T-helper 17 cell (primary cell): ENCODE measurements at regions not wholly inside any gene's neighbourhood (a gene's known extent, or its start where the extent isn't known, plus 50 kb on each side); places are given as distances from the start of the nearest gene placed in this dataset.

Experiments
- ATAC-seq: fragments of 150-1000 bp; cut with Tn5 transposase; 2 replicates; pipeline ENCODE4 v1.10.0; 2021; ENCODE audit warnings: mild to moderate bottlenecking, moderate library complexity
- DNase-seq, 3 donors: peaks; one replicate each; pipeline versions ENCODE4 v3.0.0 to v3.0.0-alpha.2; 2020 to 2021
- H3K9me3 ChIP-seq: one replicate; pipeline ENCODE4 v1.7.0; 2013; ENCODE audit warnings: low read length, mild to moderate bottlenecking; ENCODE audit not compliant: control insufficient read depth, poor library complexity, severe bottlenecking
- H3K27ac Mint-ChIP-seq: one replicate; pipeline ENCODE4 v1.8.0; 2022; ENCODE audit warnings: mild to moderate bottlenecking, moderate library complexity, mixed read lengths
- H3K27me3 Mint-ChIP-seq: one replicate; pipeline ENCODE4 v1.8.0; 2022; ENCODE audit warnings: mixed read lengths
- H3K36me3 Mint-ChIP-seq: one replicate; pipeline ENCODE4 v1.8.0; 2022; ENCODE audit warnings: low read depth, mixed read lengths
- H3K4me1 Mint-ChIP-seq: one replicate; pipeline ENCODE4 v1.8.0; 2022; ENCODE audit warnings: mild to moderate bottlenecking, mixed read lengths
- H3K4me3 Mint-ChIP-seq: one replicate; pipeline ENCODE4 v1.8.0; 2022; ENCODE audit warnings: mild to moderate bottlenecking, moderate library complexity, mixed read lengths

DNA sequence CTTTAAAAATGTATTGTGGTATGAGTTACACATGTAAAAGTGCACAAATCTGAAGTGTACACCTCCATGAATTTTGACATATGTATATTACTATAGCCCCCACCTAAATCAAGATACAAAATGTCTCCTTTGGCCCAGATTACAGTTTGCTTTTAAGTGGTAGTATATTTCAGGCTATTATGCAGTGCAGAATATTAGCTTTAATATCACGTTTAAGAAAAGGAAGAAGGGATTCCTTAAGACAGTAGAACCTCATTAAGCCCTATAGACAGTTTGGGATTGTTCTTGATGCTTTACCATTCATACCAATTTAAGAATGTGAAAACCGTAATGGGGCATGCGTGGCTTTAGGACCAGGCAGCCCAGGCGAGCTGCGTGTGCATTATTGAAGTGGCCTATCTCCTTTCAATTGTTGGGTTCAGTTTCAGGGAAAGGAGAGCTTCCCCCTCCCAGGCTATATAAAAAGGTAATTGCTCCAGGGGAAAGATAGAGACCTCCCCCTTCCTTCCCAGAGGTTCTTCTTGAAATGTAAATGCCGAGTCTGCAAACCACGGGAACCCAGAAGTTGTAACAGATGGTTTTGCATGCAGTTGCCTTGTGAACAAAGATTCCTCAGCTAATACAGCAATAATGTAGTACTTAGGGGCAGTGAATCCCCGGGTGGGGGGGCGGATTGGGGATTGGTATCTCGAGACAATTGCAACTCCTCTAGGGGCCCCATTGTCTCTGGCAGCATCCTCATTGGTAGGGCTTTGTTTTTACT lies 106.1 kb downstream of the UCHL1 start:
- no peaks in the 10 kb centered on the region for H3K36me3 Mint-ChIP-seq
- ATAC-seq: no peak
- H3K27ac Mint-ChIP-seq: no peak overlapping the region
- H3K4me3 Mint-ChIP-seq: no peak overlapping the region
- peaks cover 57% of the 10 kb centered on the region for H3K27me3 Mint-ChIP-seq
- DNase-seq: no peak
- H3K9me3 ChIP-seq: no peaks in the 10 kb centered on the region
- H3K4me1 Mint-ChIP-seq: peaks cover 3% of the 10 kb centered on the region

GRCh38 chr4:41363384-41363981 lies 106.8 kb downstream of the UCHL1 start:
- Mint-ChIP-seq H3K36me3 (no peaks in the 10 kb centered on the region), H3K4me1 (peaks cover 3% of the 10 kb centered on the region), H3K27me3 (peaks cover 55% of the 10 kb centered on the region), H3K4me3 (no peak overlapping the region), H3K27ac (no peak overlapping the region)
- H3K9me3 ChIP-seq: no peaks in the 10 kb centered on the region
- DNase-seq: no peak
- ATAC-seq: no peak

DNA sequence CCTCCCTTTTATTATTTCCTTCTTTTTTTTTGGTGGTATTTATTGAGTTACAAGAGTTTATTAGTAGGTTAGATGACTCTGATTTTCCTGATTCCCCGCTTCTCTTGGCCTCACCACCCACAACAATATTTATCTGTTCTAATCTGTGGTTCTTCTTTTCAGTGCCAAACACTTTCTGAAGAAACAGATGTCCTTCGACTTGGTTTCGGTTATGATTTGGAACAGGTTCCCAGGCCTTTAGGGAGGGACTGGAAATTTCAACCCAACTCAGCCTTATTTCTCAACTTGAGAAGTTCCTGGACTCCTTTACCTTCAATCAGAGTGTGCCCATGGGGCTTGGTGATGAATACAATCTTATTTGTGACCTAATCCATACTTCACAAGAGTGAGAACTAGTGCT lies 108.1 kb downstream of the UCHL1 start:
- peaks cover 3% of the 10 kb centered on the region for H3K4me1 Mint-ChIP-seq
- H3K4me3 Mint-ChIP-seq: no peak overlapping the region
- H3K27me3 Mint-ChIP-seq: peaks cover 41% of the 10 kb centered on the region
- ATAC-seq (no peak), DNase-seq (no peak)
- H3K27ac Mint-ChIP-seq: no peak overlapping the region
- H3K9me3 ChIP-seq: no peaks in the 10 kb centered on the region
- no peaks in the 10 kb centered on the region for H3K36me3 Mint-ChIP-seq

GRCh38 chr4:41365681-41366080 lies 109.0 kb downstream of the UCHL1 start:
- Mint-ChIP-seq H3K4me3 (no peak overlapping the region), H3K27ac (no peak overlapping the region), H3K4me1 (peaks cover 3% of the 10 kb centered on the region), H3K27me3 (peaks cover 39% of the 10 kb centered on the region), H3K36me3 (no peaks in the 10 kb centered on the region)
- DNase-seq (no peak), ATAC-seq (no peak)
- no peaks in the 10 kb centered on the region for H3K9me3 ChIP-seq

GRCh38 chr4:41366911-41367517 lies 110.3 kb downstream of the UCHL1 start:
- Mint-ChIP-seq H3K4me1 (no peaks in the 10 kb centered on the region), H3K4me3 (no peak overlapping the region), H3K36me3 (no peaks in the 10 kb centered on the region), H3K27ac (no peak overlapping the region), H3K27me3 (peaks cover 30% of the 10 kb centered on the region)
- ATAC-seq: no peak
- H3K9me3 ChIP-seq: no peaks in the 10 kb centered on the region
- no peak for DNase-seq

GRCh38 chr4:41369680-41370079 lies 113.0 kb downstream of the UCHL1 start:
- H3K36me3 Mint-ChIP-seq: no peaks in the 10 kb centered on the region
- no peaks in the 10 kb centered on the region for H3K4me1 Mint-ChIP-seq
- no peak overlapping the region for H3K4me3 Mint-ChIP-seq
- H3K27me3 Mint-ChIP-seq: peaks cover 14% of the 10 kb centered on the region
- H3K9me3 ChIP-seq: no peaks in the 10 kb centered on the region
- ATAC-seq: no peak
- no peak overlapping the region for H3K27ac Mint-ChIP-seq
- no peak for DNase-seq

DNA sequence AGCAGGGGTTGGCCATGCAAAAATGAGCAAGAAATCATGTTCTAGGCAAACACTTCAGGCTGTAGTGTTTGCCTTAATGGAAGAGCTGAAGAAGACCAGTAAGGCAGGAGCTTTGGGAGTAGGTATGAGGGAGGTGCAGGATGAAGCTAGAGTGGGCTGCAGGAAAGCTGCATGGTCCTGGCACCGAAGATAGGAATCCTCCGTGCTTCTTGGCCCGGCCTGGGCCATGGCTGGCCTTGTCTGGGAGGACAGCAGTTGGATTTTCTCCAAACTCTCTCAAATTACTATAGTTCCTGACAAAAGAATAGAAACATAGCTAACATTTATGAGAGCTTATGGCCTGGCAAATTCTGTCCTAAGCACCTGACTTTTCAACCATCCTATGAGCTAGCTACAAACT lies 116.5 kb downstream of the UCHL1 start:
- H3K9me3 ChIP-seq: no peaks in the 10 kb centered on the region
- ATAC-seq (no peak), DNase-seq (no peak)
- no peaks in the 10 kb centered on the region for H3K27me3 Mint-ChIP-seq
- H3K27ac Mint-ChIP-seq: no peak overlapping the region
- no peaks in the 10 kb centered on the region for H3K4me1 Mint-ChIP-seq
- H3K36me3 Mint-ChIP-seq: no peaks in the 10 kb centered on the region
- H3K4me3 Mint-ChIP-seq: no peak overlapping the region

DNA sequence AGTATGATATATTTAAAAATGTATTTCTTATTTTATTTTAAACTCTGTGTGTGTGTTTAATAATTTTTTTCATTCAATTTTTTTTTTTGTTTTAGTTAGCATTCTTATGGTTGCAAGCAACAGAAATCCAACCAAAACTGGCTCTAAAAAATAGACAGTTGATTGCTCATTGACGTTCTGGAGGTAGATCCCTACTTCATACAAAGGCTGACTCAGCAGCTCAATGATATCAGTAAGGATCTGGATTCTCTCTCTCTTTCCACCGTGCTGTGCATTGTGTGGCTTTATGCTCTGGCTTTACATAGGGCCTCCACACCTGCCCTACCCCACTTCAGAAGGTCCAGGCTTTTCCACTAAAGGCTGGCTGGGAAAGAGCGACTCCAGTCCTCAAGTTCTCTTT lies 117.8 kb downstream of the UCHL1 start:
- H3K9me3 ChIP-seq: no peaks in the 10 kb centered on the region
- no peak for DNase-seq
- Mint-ChIP-seq H3K4me3 (no peak overlapping the region), H3K27ac (no peak overlapping the region), H3K4me1 (no peaks in the 10 kb centered on the region), H3K27me3 (no peaks in the 10 kb centered on the region), H3K36me3 (no peaks in the 10 kb centered on the region)
- no peak for ATAC-seq

DNA sequence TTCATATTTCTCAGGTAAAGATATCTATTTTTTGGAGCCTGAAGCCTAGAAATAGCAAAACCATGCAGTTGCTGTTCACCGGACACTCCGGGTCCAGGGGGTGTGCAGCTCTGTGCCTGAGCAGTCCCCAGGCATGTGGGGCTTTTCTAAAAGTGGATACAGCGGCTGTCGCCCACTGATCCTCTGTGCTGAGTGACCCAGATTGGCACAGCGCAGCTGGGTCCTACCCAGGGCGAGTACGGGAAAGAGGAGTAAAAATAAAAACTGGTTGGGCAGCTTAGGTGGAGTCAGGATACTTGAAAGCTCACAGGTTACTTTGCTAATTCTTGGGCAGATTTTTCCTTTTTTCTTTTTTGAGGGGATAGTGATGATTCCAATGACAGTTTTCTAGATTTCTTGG lies 118.8 kb downstream of the UCHL1 start:
- H3K9me3 ChIP-seq: no peaks in the 10 kb centered on the region
- DNase-seq (no peak), ATAC-seq (no peak)
- Mint-ChIP-seq H3K27ac (no peak overlapping the region), H3K27me3 (no peaks in the 10 kb centered on the region), H3K4me3 (no peak overlapping the region), H3K36me3 (no peaks in the 10 kb centered on the region), H3K4me1 (no peaks in the 10 kb centered on the region)

DNA sequence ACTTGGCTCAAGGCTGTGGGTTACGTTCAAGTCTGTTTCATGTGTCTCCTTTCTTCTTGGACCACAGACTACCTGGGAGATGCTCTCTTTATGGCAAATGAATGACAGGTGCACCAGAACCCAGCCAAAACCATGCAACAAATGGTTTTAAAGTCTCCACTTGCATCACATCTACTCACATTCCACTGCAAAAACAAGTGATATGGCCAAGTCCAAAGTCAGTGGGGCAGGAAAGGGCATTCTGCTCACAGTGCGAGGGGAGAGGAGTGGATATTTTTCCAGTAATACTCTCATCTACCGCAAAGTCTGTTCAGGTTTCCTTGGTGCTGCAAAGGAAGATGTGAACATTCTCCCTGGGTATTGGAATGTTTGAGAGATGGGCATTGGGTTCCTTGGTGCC lies 120.5 kb downstream of the UCHL1 start:
- Mint-ChIP-seq H3K4me1 (no peaks in the 10 kb centered on the region), H3K36me3 (no peaks in the 10 kb centered on the region), H3K27me3 (no peaks in the 10 kb centered on the region), H3K4me3 (no peak overlapping the region), H3K27ac (no peak overlapping the region)
- no peaks in the 10 kb centered on the region for H3K9me3 ChIP-seq
- DNase-seq (no peak), ATAC-seq (no peak)

DNA sequence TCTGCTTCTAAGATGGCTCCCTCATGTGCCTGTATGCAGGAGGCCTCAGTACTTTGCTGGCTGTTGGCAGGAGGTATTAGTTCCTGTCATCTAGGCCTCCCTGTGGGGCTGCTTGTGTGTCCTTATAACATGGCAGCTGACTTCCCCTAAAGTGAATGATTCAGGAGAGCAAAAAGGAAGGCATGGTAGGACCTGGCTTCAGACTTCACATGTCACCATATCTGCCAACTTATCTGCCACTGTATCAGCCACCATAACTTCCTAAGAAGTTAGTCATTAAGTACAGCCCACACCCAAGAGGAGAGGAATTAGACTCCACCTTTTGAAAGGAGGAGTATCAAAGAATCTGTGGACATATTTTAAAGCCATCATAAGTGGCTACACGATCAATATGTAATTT lies 122.5 kb downstream of the UCHL1 start:
- Mint-ChIP-seq H3K4me3 (no peak overlapping the region), H3K27me3 (no peaks in the 10 kb centered on the region), H3K4me1 (no peaks in the 10 kb centered on the region), H3K36me3 (no peaks in the 10 kb centered on the region), H3K27ac (no peak overlapping the region)
- H3K9me3 ChIP-seq: no peaks in the 10 kb centered on the region
- ATAC-seq: no peak
- no peak for DNase-seq

GRCh38 chr4:41380511-41381157 lies 123.9 kb downstream of the UCHL1 start:
- Mint-ChIP-seq H3K4me1 (no peaks in the 10 kb centered on the region), H3K27me3 (no peaks in the 10 kb centered on the region), H3K27ac (no peak overlapping the region), H3K4me3 (no peak overlapping the region), H3K36me3 (no peaks in the 10 kb centered on the region)
- DNase-seq (no peak), ATAC-seq (no peak)
- no peaks in the 10 kb centered on the region for H3K9me3 ChIP-seq

DNA sequence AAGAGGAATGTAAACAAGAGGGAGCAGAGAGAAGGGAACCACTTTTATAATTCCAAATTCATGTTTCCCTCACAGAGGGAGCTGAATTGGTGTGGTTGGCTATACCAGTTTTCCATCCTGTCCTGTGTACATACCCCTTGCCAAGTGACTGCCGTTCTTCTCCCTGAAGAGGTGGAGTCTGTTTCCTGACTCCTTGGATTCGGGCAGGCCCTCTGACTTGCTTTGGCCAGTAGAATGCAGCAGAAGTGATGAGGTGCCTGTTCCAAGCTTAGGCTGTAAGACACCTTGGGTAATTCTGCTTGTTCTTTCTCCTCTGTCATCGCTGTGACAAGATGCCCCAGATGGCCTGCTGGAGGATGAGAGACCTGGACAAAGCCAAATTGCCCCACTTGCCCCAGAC lies 124.7 kb downstream of the UCHL1 start:
- no peak for ATAC-seq
- H3K36me3 Mint-ChIP-seq: no peaks in the 10 kb centered on the region
- H3K27me3 Mint-ChIP-seq: no peaks in the 10 kb centered on the region
- no peaks in the 10 kb centered on the region for H3K4me1 Mint-ChIP-seq
- H3K27ac Mint-ChIP-seq: no peak overlapping the region
- DNase-seq: no peak
- H3K9me3 ChIP-seq: no peaks in the 10 kb centered on the region
- no peak overlapping the region for H3K4me3 Mint-ChIP-seq
